Breast epithelium (tissue), 4 donors: ENCODE measurements at regions not wholly inside any gene's neighbourhood (a gene's known extent, or its start where the extent isn't known, plus 50 kb on each side); places are given as distances from the start of the nearest gene placed in this dataset.

Experiments
- DNase-seq, 2 donors: peaks; one replicate each; pipeline ENCODE4 v3.0.0-alpha.2; 2019; ENCODE audit warnings: low spot score in 2 of 2
- H3K27ac ChIP-seq, 2 donors: fragments of 200-600 bp; sonication (generic) in 1 of 2; one replicate each; pipeline ENCODE4 v1.5.1; 2016 to 2019; ENCODE audit warnings: mild to moderate bottlenecking in 1 of 2
- H3K27me3 ChIP-seq, 2 donors: fragments of 200-600 bp; sonication (generic) in 1 of 2; one replicate each; pipeline versions ENCODE4 v1.5.1 to v1.6.0; 2017 to 2019; ENCODE audit warnings: control low read depth in 1 of 2, mild to moderate bottlenecking in 1 of 2
- H3K36me3 ChIP-seq: fragments of 200-600 bp; one replicate; pipeline ENCODE4 v1.5.1; 2019
- H3K4me1 ChIP-seq, 2 donors: fragments of 200-600 bp; sonication (generic); one replicate each; pipeline ENCODE4 v1.5.1; 2016 to 2019; ENCODE audit warnings: control low read depth in 1 of 2
- H3K4me3 ChIP-seq, 3 donors: fragments of 200-600 bp; sonication (generic); 1 replicate in 2 of 3; 2 replicates in 1 of 3; pipeline ENCODE4 v1.5.1; 2016 to 2019; ENCODE audit warnings: mild to moderate bottlenecking in 3 of 3, moderate library complexity in 2 of 3
- H3K9me3 ChIP-seq, 2 donors: fragments of 200-600 bp; sonication (generic) in 1 of 2; one replicate each; pipeline ENCODE4 v1.5.1; 2016 to 2019; ENCODE audit warnings: control low read depth in 1 of 2
- POLR2A ChIP-seq: fragments of 450-650 bp; IDR thresholded peaks from one replicate; pipeline ENCODE4 v1.6.1; 2016; ENCODE audit warnings: antibody characterized with exemption, mild to moderate bottlenecking, moderate library complexity
- POLR2AphosphoS5 ChIP-seq, 3 donors: sonication (generic); formaldehyde crosslinking; IDR thresholded peaks; one replicate each; pipeline ENCODE4 v1.6.1; 2017; ENCODE audit warnings: antibody characterized with exemption in 3 of 3
- intact Hi-C: fragments of 100-400 bp; cut with DNase I; formaldehyde crosslinking; loops from one replicate; pipeline ENCODE4 v1.15.1; 2023; ENCODE audit warnings: low total_unique reads
- TF ChIP-seq, protein P1 (sequence below), 3 donors: fragments of 450-650 bp; IDR thresholded peaks; one replicate each; pipeline ENCODE4 v1.5.1; 2016 to 2017; ENCODE audit warnings: antibody characterized with exemption in 3 of 3, mild to moderate bottlenecking in 3 of 3, moderate library complexity in 3 of 3

DNA sequence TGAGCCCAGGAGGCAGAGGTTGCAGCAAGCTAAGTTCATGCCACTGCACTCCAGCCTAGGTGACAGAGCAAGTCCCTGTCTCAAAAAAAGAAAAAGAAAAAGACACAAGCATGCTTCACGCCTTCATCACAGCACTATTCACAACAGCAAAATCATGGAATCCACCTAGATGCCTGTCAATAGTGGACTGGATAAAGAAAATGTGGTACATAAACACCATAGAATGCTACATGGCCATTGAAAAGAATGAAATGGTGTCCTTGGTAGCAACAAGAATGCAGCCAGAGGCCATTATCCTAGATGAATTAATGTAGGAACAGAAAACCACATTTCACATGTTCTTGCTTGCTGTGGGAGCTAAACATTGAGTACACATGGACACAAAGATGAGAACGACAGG lies 392.6 kb downstream of the EIPR1 start:
- peaks cover 4 to 18% of the 10 kb centered on the region in 2 donors for H3K9me3 ChIP-seq
- H3K36me3 ChIP-seq, result no peaks in the 10 kb centered on the region
- DNase-seq, result no peak
- no peaks in the 10 kb centered on the region for H3K27me3 ChIP-seq
- TF ChIP-seq POLR2A (no peak), POLR2AphosphoS5 (IDR thresholded peaks at IDR 0.05) (no peak)
- TF ChIP-seq, protein P1, sequence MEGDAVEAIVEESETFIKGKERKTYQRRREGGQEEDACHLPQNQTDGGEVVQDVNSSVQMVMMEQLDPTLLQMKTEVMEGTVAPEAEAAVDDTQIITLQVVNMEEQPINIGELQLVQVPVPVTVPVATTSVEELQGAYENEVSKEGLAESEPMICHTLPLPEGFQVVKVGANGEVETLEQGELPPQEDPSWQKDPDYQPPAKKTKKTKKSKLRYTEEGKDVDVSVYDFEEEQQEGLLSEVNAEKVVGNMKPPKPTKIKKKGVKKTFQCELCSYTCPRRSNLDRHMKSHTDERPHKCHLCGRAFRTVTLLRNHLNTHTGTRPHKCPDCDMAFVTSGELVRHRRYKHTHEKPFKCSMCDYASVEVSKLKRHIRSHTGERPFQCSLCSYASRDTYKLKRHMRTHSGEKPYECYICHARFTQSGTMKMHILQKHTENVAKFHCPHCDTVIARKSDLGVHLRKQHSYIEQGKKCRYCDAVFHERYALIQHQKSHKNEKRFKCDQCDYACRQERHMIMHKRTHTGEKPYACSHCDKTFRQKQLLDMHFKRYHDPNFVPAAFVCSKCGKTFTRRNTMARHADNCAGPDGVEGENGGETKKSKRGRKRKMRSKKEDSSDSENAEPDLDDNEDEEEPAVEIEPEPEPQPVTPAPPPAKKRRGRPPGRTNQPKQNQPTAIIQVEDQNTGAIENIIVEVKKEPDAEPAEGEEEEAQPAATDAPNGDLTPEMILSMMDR (IDR thresholded peaks at IDR 0.05), result no peak
- no peak overlapping the region for H3K27ac ChIP-seq
- no peaks in the 10 kb centered on the region for H3K4me1 ChIP-seq
- H3K4me3 ChIP-seq, result no peak overlapping the region
- intact Hi-C loops, result no loop called here

DNA sequence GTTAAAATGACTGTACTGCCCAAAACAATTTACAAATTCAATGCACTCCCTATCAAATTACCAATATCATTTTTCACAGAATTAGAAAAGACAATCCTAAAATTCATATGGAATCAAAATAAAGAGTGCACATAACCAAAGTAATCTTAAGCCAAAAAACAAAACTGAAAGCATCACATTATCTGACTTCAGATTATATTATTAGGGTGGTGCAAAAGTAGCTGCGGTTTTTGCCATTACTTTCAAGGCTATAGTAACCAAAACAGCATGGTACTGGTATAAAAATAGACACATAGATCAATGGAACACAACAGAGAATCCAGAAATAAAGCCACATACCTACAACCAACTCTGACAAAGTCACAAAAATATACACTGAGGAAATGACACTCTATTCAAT lies 396.6 kb downstream of the EIPR1 start:
- H3K36me3 ChIP-seq, result no peaks in the 10 kb centered on the region
- H3K4me1 ChIP-seq, result no peaks in the 10 kb centered on the region
- no peak overlapping the region for H3K4me3 ChIP-seq
- H3K27ac ChIP-seq, result no peak overlapping the region
- intact Hi-C loops, result no loop called here
- H3K9me3 ChIP-seq, result no peaks in the 10 kb centered on the region
- no peak for DNase-seq
- TF ChIP-seq, protein P1 (IDR thresholded peaks at IDR 0.05), result no peak
- no peak for TF ChIP-seq POLR2A
- no peak for TF ChIP-seq POLR2AphosphoS5 (IDR thresholded peaks at IDR 0.05)
- H3K27me3 ChIP-seq, result no peaks in the 10 kb centered on the region

DNA sequence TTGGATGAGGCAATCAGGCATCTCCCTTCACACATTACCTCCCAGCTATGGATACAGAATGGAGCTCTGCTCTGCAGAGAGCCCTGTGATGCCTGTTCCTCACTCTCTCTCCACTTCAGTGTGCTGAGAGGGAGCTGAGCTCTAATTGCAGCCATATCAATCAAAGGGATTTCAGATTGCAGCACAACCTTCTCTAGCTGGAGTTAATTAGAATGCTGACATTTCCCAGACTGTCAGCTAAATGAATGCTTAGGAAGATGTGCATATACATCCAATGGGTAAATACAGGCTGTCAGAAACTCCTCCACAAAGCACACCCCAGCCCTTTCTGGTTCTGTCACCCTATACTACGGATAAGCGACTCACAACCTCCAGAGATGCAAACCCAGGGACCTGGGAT lies 402.6 kb downstream of the EIPR1 start:
- Histone ChIP-seq H3K36me3 (no peaks in the 10 kb centered on the region), H3K27me3 (no peaks in the 10 kb centered on the region), H3K4me1 (no peaks in the 10 kb centered on the region), H3K4me3 (no peak overlapping the region), H3K27ac (no peak overlapping the region), H3K9me3 (peaks cover 0 to 4% of the 10 kb centered on the region in 2 donors)
- intact Hi-C loops, result no loop called here
- DNase-seq, result no peak
- no peak for TF ChIP-seq POLR2A
- TF ChIP-seq, protein P1 (IDR thresholded peaks at IDR 0.05), result no peak
- TF ChIP-seq POLR2AphosphoS5 (IDR thresholded peaks at IDR 0.05), result no peak

DNA sequence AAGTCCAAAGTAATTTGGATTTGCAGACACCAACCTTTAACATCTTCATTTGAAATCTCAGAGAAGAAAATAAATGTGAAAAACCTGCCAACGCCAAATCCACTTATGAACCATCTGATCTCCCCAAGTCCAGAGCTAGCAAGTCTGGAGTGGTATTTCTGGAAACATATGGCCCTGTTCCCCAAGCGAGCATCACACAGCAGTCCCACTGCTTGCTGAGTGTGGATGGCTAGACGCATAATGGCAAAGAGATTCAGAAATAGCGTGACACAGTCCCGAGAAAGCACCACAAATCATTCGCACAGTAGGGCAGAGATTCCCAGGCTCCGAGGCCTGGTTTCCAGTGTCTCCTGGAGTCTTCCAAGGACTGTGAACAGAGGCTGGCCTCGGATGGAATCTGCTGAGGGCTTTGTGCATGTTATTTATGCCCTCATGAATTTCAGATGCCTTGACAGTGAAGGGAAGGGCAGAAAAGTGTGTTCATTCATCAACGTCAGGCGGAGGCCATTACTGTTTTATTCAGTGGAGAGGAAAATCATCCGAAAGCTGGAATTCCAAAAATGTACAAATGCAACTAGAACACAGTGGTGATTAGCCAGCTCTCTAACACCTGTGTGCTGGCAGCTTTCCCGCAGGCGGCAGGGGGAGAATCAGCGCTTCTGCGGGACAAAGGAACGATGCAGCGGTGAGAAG lies 417.0 kb downstream of the EIPR1 start:
- TF ChIP-seq, protein P1 (IDR thresholded peaks at IDR 0.05), result no peak
- TF ChIP-seq POLR2AphosphoS5 (IDR thresholded peaks at IDR 0.05), result no peak
- TF ChIP-seq POLR2A, result no peak
- no peaks in the 10 kb centered on the region for H3K27me3 ChIP-seq
- DNase-seq, result no peak
- H3K36me3 ChIP-seq, result no peaks in the 10 kb centered on the region
- peaks cover 0 to 6% of the 10 kb centered on the region in 2 donors for H3K9me3 ChIP-seq
- intact Hi-C loops, result no loop called here
- no peak overlapping the region for H3K27ac ChIP-seq
- no peak overlapping the region for H3K4me3 ChIP-seq
- H3K4me1 ChIP-seq, result no peaks in the 10 kb centered on the region

DNA sequence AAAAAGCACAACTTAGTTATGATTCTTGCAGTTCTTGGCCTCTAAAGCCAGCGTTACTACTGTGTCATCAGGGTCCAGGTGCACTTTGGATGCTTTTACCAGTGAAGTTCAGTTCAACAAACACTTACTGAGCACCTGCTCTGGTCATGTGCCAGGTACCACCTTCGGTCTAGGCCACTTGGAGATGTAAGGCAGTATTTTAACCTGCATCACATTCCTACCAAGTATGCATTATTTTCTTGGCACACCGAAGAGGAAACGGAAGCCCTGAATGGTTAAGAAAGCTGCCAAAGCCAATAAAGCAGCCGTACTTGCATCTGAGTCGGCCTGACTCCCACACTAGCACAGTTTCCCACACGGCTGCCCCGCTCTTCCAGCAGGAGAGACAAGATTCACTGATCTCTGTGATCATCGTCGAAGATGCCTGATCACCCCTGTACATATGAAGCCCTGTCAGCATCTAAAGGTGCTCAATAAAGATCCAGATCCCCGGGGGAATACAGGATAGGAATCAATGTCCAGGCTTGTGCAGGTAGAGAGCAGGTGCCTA lies 427.1 kb downstream of the EIPR1 start:
- TF ChIP-seq, protein P1 (IDR thresholded peaks at IDR 0.05), result no peak
- intact Hi-C loops, result no loop called here
- peaks cover 0 to 6% of the 10 kb centered on the region in 2 donors for H3K9me3 ChIP-seq

More for the DNA sequence above, 427.1 kb downstream of the EIPR1 start:
- H3K4me1 ChIP-seq, result no peaks in the 10 kb centered on the region
- DNase-seq, result no peak
- no peak overlapping the region for H3K27ac ChIP-seq
- H3K27me3 ChIP-seq, result no peaks in the 10 kb centered on the region
- H3K4me3 ChIP-seq, result no peak overlapping the region
- H3K36me3 ChIP-seq, result no peaks in the 10 kb centered on the region
